H1 (cell line): ENCODE measurements at regions not wholly inside any gene's neighbourhood (a gene's known extent, or its start where the extent isn't known, plus 50 kb on each side); places are given as distances from the start of the nearest gene placed in this dataset.

Experiments used
- CTCF ChIA-PET: fragments of 300-600 bp; sonication (Branson Sonifier 250); formaldehyde crosslinking; loops from one replicate; lab custom pipeline; 2021; ENCODE audit not compliant: partially characterized antibody; lab: Charles Lee
- POLR2A ChIA-PET: fragments of 300-600 bp; sonication (Branson Sonifier 250); formaldehyde crosslinking; loops from one replicate; lab custom pipeline; 2021; ENCODE audit warnings: inconsistent platforms; ENCODE audit not compliant: partially characterized antibody; lab: Charles Lee
- DNase-seq, 2 experiments: peaks; one replicate each; pipeline versions ENCODE4 v3.0.0 to v3.0.0-alpha.2; 2010 to 2022; ENCODE audit warnings: low spot score in 2 of 2, low read depth in 1 of 2, mixed read lengths in 1 of 2
- FAIRE-seq: peaks from 2 replicates; lab custom pipeline; 2011; peaks lifted over from hg19 to GRCh38; lab: Jason Lieb, UNC
- H2AFZ ChIP-seq: 2 replicates; pipeline ENCODE4 v1.8.1; 2012; ENCODE audit warnings: low read length, inconsistent platforms
- H2AK5ac ChIP-seq: 2 replicates; pipeline ENCODE4 v1.6.1; 2013; ENCODE audit warnings: low read depth, low read length
- H2BK120ac ChIP-seq: replicated peaks from 2 replicates; pipeline ENCODE3; 2013; ENCODE audit warnings: low read depth, low read length, inconsistent platforms
- H2BK12ac ChIP-seq: 2 replicates; pipeline ENCODE4 v1.6.1; 2013; ENCODE audit warnings: low read depth, low read length
- H2BK15ac ChIP-seq: 2 replicates; pipeline ENCODE4 v1.6.1; 2013; ENCODE audit warnings: low read length
- H2BK20ac ChIP-seq: 2 replicates; pipeline ENCODE4 v1.6.1; 2013; ENCODE audit warnings: low read length
- H2BK5ac ChIP-seq: 2 replicates; pipeline ENCODE4 v1.6.1; 2013; ENCODE audit warnings: low read depth, low read length
- H3K14ac ChIP-seq: 2 replicates; pipeline ENCODE4 v1.6.1; 2013; ENCODE audit warnings: inconsistent platforms; ENCODE audit not compliant: insufficient read length
- H3K18ac ChIP-seq: 2 replicates; pipeline ENCODE4 v1.6.1; 2013; ENCODE audit warnings: low read length; ENCODE audit errors: extremely low read depth
- H3K23ac ChIP-seq: 2 replicates; pipeline ENCODE4 v1.6.1; 2013; ENCODE audit warnings: inconsistent platforms; ENCODE audit not compliant: insufficient read length
- H3K23me2 ChIP-seq: 2 replicates; pipeline ENCODE4 v1.6.1; 2013; ENCODE audit warnings: low read depth, low read length
- H3K27ac ChIP-seq: 2 replicates; pipeline ENCODE4 v1.6.1; 2011; ENCODE audit warnings: low read depth, low read length, inconsistent platforms
- H3K27me3 ChIP-seq, 4 experiments: replicated peaks in 1 of 4; 1 replicate in 1 of 4; 2 replicates in 3 of 4; pipeline versions ENCODE4 v1.6.1 to v1.8.1; 2011 to 2013; ENCODE audit warnings: low read length in 3 of 4, mild to moderate bottlenecking in 3 of 4, inconsistent platforms in 2 of 4, mixed read lengths in 2 of 4, moderate library complexity in 1 of 4; ENCODE audit not compliant: control insufficient read depth in 3 of 4, insufficient read depth in 3 of 4; ENCODE audit errors: extremely low read depth in 1 of 4
- H3K36me3 ChIP-seq, 4 experiments: 2 replicates each; pipeline versions ENCODE4 v1.6.1 to v1.8.1; 2011 to 2013; ENCODE audit warnings: mild to moderate bottlenecking in 4 of 4, low read length in 3 of 4, moderate library complexity in 2 of 4, control low read depth in 1 of 4, inconsistent platforms in 1 of 4; ENCODE audit not compliant: insufficient read depth in 4 of 4, control insufficient read depth in 2 of 4
- H3K4ac ChIP-seq: replicated peaks from 2 replicates; pipeline ENCODE3; 2013; ENCODE audit warnings: low read length, low read depth, mixed read lengths, inconsistent platforms; ENCODE audit not compliant: insufficient read length
- H3K4me1 ChIP-seq, 4 experiments: replicated peaks in 1 of 4; 1 replicate in 1 of 4; 2 replicates in 3 of 4; pipeline versions ENCODE4 v1.6.1 to v1.8.1; 2011 to 2013; ENCODE audit warnings: low read length in 3 of 4, inconsistent platforms in 2 of 4, mixed read lengths in 1 of 4; ENCODE audit not compliant: insufficient read depth in 4 of 4, control insufficient read depth in 3 of 4
- H3K4me2 ChIP-seq, 2 experiments: 2 replicates each; pipeline versions ENCODE4 v1.6.1 to v1.8.1; 2011 to 2013; ENCODE audit warnings: low read depth in 2 of 2, low read length in 2 of 2, control low read depth in 1 of 2, inconsistent platforms in 1 of 2, mild to moderate bottlenecking in 1 of 2; ENCODE audit not compliant: insufficient read depth in 1 of 2
- H3K4me3 ChIP-seq, 4 experiments: fragments of 200-600, 300-600 bp in 1 of 4; sonication (generic), shearing (Covaris generic), sonication (Bioruptor Twin) in 1 of 4; 2 replicates each; pipeline versions ENCODE4 v1.5.1 to v1.8.1; 2011 to 2016; ENCODE audit warnings: low read length in 4 of 4, low read depth in 3 of 4, control low read depth in 2 of 4, inconsistent platforms in 2 of 4, mild to moderate bottlenecking in 2 of 4, mixed read lengths in 1 of 4, moderate library complexity in 1 of 4; ENCODE audit not compliant: insufficient read depth in 2 of 4; ENCODE audit errors: extremely low read depth in 1 of 4
- H3K56ac ChIP-seq: replicated peaks from 2 replicates; pipeline ENCODE3; 2013; ENCODE audit warnings: low read depth, mild to moderate bottlenecking, mixed read lengths, low read length, inconsistent platforms; ENCODE audit not compliant: insufficient read length
- H3K79me1 ChIP-seq: 2 replicates; pipeline ENCODE4 v1.6.1; 2013; ENCODE audit warnings: low read depth, low read length, control low read depth
- H3K79me2 ChIP-seq, 2 experiments: 2 replicates each; pipeline versions ENCODE4 v1.6.1 to v1.8.1; 2012 to 2013; ENCODE audit warnings: low read length in 2 of 2, mild to moderate bottlenecking in 2 of 2, inconsistent platforms in 1 of 2; ENCODE audit not compliant: insufficient read depth in 2 of 2, control insufficient read depth in 1 of 2
- H3K9ac ChIP-seq, 4 experiments: replicated peaks in 1 of 4; 1 replicate in 1 of 4; 2 replicates in 3 of 4; pipeline versions ENCODE4 v1.6.1 to v1.8.1; 2011 to 2013; ENCODE audit warnings: low read depth in 3 of 4, low read length in 3 of 4, control low read depth in 2 of 4, mild to moderate bottlenecking in 2 of 4, moderate library complexity in 2 of 4, inconsistent platforms in 1 of 4; ENCODE audit errors: extremely low read depth in 1 of 4
- H3K9me3 ChIP-seq, 2 experiments: 2 replicates each; pipeline versions ENCODE4 v1.6.1 to v1.8.1; 2012 to 2013; ENCODE audit warnings: mild to moderate bottlenecking in 2 of 2, moderate library complexity in 2 of 2, control low read depth in 1 of 2, inconsistent platforms in 1 of 2, low read depth in 1 of 2, low read length in 1 of 2, mixed read lengths in 1 of 2; ENCODE audit not compliant: insufficient read depth in 2 of 2
- H4K20me1 ChIP-seq, 2 experiments: replicated peaks in 1 of 2; 2 replicates each; pipeline versions ENCODE3 to v1.8.1; 2011 to 2013; ENCODE audit warnings: inconsistent platforms in 2 of 2, low read length in 2 of 2, mild to moderate bottlenecking in 1 of 2; ENCODE audit not compliant: insufficient read depth in 2 of 2, control insufficient read depth in 1 of 2
- H4K5ac ChIP-seq: 2 replicates; pipeline ENCODE4 v1.6.1; 2013; ENCODE audit warnings: low read length, low read depth, mixed read lengths, inconsistent platforms; ENCODE audit not compliant: insufficient read length
- H4K8ac ChIP-seq: 2 replicates; pipeline ENCODE4 v1.8.0; 2013; ENCODE audit warnings: mild to moderate bottlenecking, moderate library complexity, low read length, inconsistent platforms; ENCODE audit not compliant: insufficient read depth; ENCODE audit errors: extremely low read depth
- H4K91ac ChIP-seq: replicated peaks from 2 replicates; pipeline ENCODE3; 2013; ENCODE audit warnings: low read length, mixed read lengths, inconsistent platforms; ENCODE audit not compliant: insufficient read length
- CHD1 ChIP-seq: IDR thresholded peaks from 2 replicates; pipeline ENCODE4 v1.6.1; 2012; ENCODE audit warnings: low read depth, low read length, improper control_type of control experiment
- WGBS, 2 experiments: shearing (Covaris generic) in 1 of 2; methylation state at CpG; one replicate each; pipeline versions ENCODE4 v1.1.6 to v1.1.7; 2013 to 2015; ENCODE audit warnings: low lambda C conversion rate in 2 of 2, mixed read lengths in 2 of 2, inconsistent platforms in 1 of 2, low coverage in 1 of 2, missing lambda C conversion rate in 1 of 2; ENCODE audit not compliant: insufficient replicate concordance in 2 of 2, insufficient coverage in 1 of 2, insufficient read length in 1 of 2; ENCODE audit errors: extremely low coverage in 1 of 2, missing lambda C conversion rate in 1 of 2; 5-methylcytosine and 5-hydroxymethylcytosine counted together

- no peak overlapping the region for H4K5ac ChIP-seq
- H3K9me3 ChIP-seq, result no peaks in the 10 kb centered on the region
- no peak overlapping the region for H2BK15ac ChIP-seq
- H2BK12ac ChIP-seq, result no peak overlapping the region
- no peaks in the 10 kb centered on the region for H3K79me1 ChIP-seq
- POLR2A ChIA-PET, result no interaction called here
- no peak overlapping the region for H4K8ac ChIP-seq
- H3K23ac ChIP-seq, result no peak overlapping the region
- no peaks in the 10 kb centered on the region for H3K36me3 ChIP-seq
- no peak overlapping the region for H3K56ac ChIP-seq
- FAIRE-seq (no peak), DNase-seq (no peak)
- H3K4me3 ChIP-seq, result no peak overlapping the region
- no peak overlapping the region for H3K9ac ChIP-seq
- no peaks in the 10 kb centered on the region for H3K79me2 ChIP-seq
- H3K23me2 ChIP-seq, result no peaks in the 10 kb centered on the region
- no peak overlapping the region for H3K18ac ChIP-seq
- H3K27ac ChIP-seq, result no peak overlapping the region
- H3K14ac ChIP-seq, result no peak overlapping the region
- no peak overlapping the region for H3K4me2 ChIP-seq
- CTCF ChIA-PET, result interaction anchor here (1.3 kb wide), 1 partner anchor 15 kb away, joined by 4 read pairs; no protein-coding TSS in a partner anchor
- no peaks in the 10 kb centered on the region for H3K27me3 ChIP-seq
- no peak overlapping the region for H2BK5ac ChIP-seq
- no peak overlapping the region for H2AFZ ChIP-seq
- no peak overlapping the region for H4K91ac ChIP-seq
- 94% methylated on average over 3 of the region's 3 CpGs; no CpG with 5 or more reads in 1 of the 2 experiments for WGBS, 2 experiments
- H2BK120ac ChIP-seq, result no peak overlapping the region
- H3K4ac ChIP-seq, result no peak overlapping the region
- H2BK20ac ChIP-seq, result no peak overlapping the region
- no peaks in the 10 kb centered on the region for H3K4me1 ChIP-seq
- H2AK5ac ChIP-seq, result no peak overlapping the region
- no peaks in the 10 kb centered on the region for H4K20me1 ChIP-seq
- no peak for TF ChIP-seq CHD1
Observed at GRCh38 chr2:204346906-204347305, 198.4 kb upstream of the PARD3B start.
